WERI-Rb-1 (cell line): ENCODE measurements at regions not wholly inside any gene's neighbourhood (a gene's known extent, or its start where the extent isn't known, plus 50 kb on each side); places are given as distances from the start of the nearest gene placed in this dataset.
A peak's percentile ranks its signal among the peaks of the same experiment; 100 is the strongest.

Experiments used
- DNase-seq: peaks from one replicate; pipeline ENCODE4 v3.0.0-alpha.2; 2020
- H3K27ac ChIP-seq: fragments of 250-450 bp; sonication (Bioruptor Pico); 2 replicates; pipeline ENCODE4 v1.5.1; 2020; ENCODE audit warnings: mild to moderate bottlenecking, moderate library complexity
- H3K27me3 ChIP-seq: fragments of 250-450 bp; sonication (Bioruptor Pico); 2 replicates; pipeline ENCODE4 v1.5.1; 2021; ENCODE audit warnings: mild to moderate bottlenecking, low read depth, moderate library complexity; ENCODE audit not compliant: insufficient read depth, severe bottlenecking
- H3K36me3 ChIP-seq: fragments of 250-450 bp; sonication (Bioruptor Pico); 2 replicates; pipeline ENCODE4 v1.5.1; 2020; ENCODE audit warnings: mild to moderate bottlenecking, moderate library complexity
- H3K4me3 ChIP-seq: 2 replicates; pipeline ENCODE4 v1.5.1; 2011; ENCODE audit warnings: low read depth, mild to moderate bottlenecking, control low read depth, low read length
- H3K9me3 ChIP-seq: fragments of 250-450 bp; sonication (Bioruptor Pico); 2 replicates; pipeline ENCODE4 v1.5.1; 2021; ENCODE audit warnings: mild to moderate bottlenecking, moderate library complexity; ENCODE audit not compliant: severe bottlenecking
- TF ChIP-seq, protein P1 (sequence below): IDR thresholded peaks from 2 replicates; pipeline ENCODE4 v1.5.1; 2011; ENCODE audit warnings: low read depth, mild to moderate bottlenecking, control low read depth, inconsistent platforms, low read length

DNA sequence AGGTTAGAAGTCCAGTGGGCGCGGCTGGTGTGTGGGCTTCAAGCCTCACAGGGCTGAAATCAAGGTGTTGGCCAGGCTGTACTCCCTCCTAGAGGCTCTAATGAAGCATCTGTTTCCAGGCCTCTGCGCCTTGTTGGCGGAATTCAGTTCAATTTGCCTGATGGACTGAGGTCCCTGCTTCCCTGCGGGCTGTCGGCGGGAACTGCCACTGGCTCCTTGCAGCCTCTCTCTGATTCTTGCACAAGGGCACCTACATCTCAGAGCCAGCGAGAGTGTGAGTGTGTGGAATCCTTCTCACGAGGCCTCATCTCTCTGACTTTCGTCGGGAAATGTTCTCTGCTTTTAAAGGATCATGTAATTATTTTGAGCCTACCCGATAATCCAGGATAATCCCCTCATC is 128.6 kb downstream of the DLEU7 start:
- no peaks in the 10 kb centered on the region for H3K9me3 ChIP-seq
- peak; percentile 56 for DNase-seq
- H3K36me3 ChIP-seq, result no peaks in the 10 kb centered on the region
- TF ChIP-seq, protein P1, sequence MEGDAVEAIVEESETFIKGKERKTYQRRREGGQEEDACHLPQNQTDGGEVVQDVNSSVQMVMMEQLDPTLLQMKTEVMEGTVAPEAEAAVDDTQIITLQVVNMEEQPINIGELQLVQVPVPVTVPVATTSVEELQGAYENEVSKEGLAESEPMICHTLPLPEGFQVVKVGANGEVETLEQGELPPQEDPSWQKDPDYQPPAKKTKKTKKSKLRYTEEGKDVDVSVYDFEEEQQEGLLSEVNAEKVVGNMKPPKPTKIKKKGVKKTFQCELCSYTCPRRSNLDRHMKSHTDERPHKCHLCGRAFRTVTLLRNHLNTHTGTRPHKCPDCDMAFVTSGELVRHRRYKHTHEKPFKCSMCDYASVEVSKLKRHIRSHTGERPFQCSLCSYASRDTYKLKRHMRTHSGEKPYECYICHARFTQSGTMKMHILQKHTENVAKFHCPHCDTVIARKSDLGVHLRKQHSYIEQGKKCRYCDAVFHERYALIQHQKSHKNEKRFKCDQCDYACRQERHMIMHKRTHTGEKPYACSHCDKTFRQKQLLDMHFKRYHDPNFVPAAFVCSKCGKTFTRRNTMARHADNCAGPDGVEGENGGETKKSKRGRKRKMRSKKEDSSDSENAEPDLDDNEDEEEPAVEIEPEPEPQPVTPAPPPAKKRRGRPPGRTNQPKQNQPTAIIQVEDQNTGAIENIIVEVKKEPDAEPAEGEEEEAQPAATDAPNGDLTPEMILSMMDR, result no peak
- H3K4me3 ChIP-seq, result no peak overlapping the region
- H3K27me3 ChIP-seq, result peaks cover 9% of the 10 kb centered on the region
- H3K27ac ChIP-seq, result no peak overlapping the region

DNA sequence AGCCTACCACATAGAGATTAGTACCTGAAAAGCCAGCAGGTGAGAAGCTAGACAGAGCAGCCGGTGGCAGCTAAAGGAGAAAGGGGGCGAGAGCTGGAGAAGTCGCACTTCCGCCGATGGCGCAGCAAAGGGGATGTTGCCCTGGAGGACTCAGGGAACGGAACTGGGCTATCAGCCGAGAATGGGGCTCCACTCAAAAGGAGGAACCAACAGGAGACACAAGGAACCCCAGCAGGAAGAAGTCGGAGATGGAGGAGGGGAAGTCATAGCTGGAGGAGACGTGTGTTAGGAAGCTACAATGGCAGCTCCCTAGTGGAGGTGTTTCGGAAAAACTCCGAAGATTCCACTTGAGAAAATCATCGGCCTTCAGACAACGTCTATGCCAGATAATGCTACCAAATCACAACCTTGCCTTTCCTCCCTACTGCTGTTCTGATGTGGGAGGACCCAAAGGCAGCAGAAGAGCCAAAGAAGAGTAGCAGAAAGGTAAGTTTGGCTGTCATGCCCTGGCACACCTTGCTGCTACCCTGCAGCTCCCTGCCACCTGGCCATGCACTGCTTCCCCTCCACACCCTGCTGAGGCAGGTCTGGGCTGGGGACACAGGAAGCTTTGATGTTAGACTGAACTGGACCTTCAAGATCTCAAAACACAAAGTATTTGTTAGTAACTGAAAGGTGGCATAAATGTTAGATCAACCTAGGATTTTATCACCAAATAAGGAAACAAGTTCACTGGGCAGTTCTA is 127.9 kb downstream of the DLEU7 start:
- TF ChIP-seq, protein P1, result no peak
- no peak for DNase-seq
- Histone ChIP-seq H3K4me3 (no peak overlapping the region), H3K27ac (no peak overlapping the region), H3K27me3 (peaks cover 9% of the 10 kb centered on the region), H3K9me3 (no peaks in the 10 kb centered on the region), H3K36me3 (no peaks in the 10 kb centered on the region)

DNA sequence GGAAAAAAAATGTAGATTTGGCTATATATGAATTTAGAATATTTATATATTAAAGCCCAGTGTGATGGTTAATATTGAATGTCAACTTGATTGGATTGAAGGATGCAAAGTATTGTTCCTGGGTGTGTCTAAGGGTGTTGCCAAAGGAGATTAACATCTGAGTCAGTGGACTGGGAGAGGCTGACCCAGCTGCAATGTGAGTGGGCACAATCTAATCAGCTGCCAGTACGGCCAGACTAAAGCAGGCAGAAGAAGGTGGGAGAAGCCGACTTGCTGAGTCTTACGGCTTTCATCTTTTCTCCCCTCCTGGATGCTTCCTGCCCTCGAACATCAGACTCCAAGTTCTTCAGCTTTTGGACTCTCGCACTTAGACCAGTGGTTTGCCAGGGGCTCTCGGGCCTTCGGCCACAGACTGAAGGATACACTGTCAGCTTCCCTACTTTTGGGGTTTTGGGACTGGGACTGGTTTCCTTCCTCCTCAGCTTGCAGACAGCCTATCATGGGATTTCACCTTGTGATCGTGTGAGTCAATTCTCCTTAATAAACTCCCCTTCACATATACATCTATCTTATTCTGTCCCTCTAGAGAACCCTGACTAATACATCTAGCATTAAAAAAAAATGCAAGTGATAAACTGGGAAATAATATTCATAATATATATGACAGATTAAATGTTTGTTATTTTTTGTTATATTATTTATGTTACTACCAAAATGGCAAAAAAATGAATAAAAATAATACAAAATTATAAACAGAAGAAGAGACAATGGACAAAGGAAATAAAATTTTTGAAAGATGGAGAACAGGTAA is 122.4 kb downstream of the DLEU7 start:
- Histone ChIP-seq H3K27me3 (no peaks in the 10 kb centered on the region), H3K4me3 (no peak overlapping the region), H3K36me3 (no peaks in the 10 kb centered on the region), H3K27ac (no peak overlapping the region), H3K9me3 (no peaks in the 10 kb centered on the region)
- TF ChIP-seq, protein P1, result no peak
- DNase-seq, result no peak

GRCh38 chr13:50721672-50721992 is 121.9 kb downstream of the DLEU7 start:
- Histone ChIP-seq H3K4me3 (no peak overlapping the region), H3K36me3 (no peaks in the 10 kb centered on the region), H3K27ac (no peak overlapping the region), H3K27me3 (no peaks in the 10 kb centered on the region), H3K9me3 (no peaks in the 10 kb centered on the region)
- TF ChIP-seq, protein P1, result no peak
- no peak for DNase-seq

- Histone ChIP-seq H3K4me3 (no peak overlapping the region), H3K27me3 (no peaks in the 10 kb centered on the region), H3K36me3 (no peaks in the 10 kb centered on the region), H3K9me3 (no peaks in the 10 kb centered on the region), H3K27ac (no peak overlapping the region)
- no peak for DNase-seq
- TF ChIP-seq, protein P1, result no peak
These were observed 120.9 kb downstream of the DLEU7 start for GRCh38 chr13:50722440-50723125.
